ENCODE measurements at regions not wholly inside any gene's neighbourhood (a gene's known extent, or its start where the extent isn't known, plus 50 kb on each side); places are given as distances from the start of the nearest gene placed in this dataset.

GRCh38 chr9:135212961-135213360, 125.5 kb downstream of the OLFM1 start:
- TF ChIP-seq ARNT (IDR thresholded peaks at IDR 0.05) (no peak), ZNF384 (IDR thresholded peaks at IDR 0.05) (no peak), PKNOX1 (IDR thresholded peaks at IDR 0.05) (no peak), BHLHE40 (IDR thresholded peaks at IDR 0.05; ENCODE audit: borderline replicate concordance) (no peak), FOXM1 (IDR thresholded peaks at IDR 0.05; ENCODE audit: borderline replicate concordance) (no peak), SP1 (IDR thresholded peaks at IDR 0.05) (no peak), HDGF (IDR thresholded peaks at IDR 0.05; ENCODE audit: borderline replicate concordance) (no peak), SUZ12 (IDR thresholded peaks at IDR 0.05) (no peak), ELF4 (IDR thresholded peaks at IDR 0.05) (no peak), CTBP1 (IDR thresholded peaks at IDR 0.05; ENCODE audit: borderline replicate concordance) (no peak)

Data from HEK293T (cell line).